OCI-LY1 (cell line): ENCODE measurements at regions not wholly inside any gene's neighbourhood (a gene's known extent, or its start where the extent isn't known, plus 50 kb on each side); places are given as distances from the start of the nearest gene placed in this dataset.

Source experiments
- CTCF ChIP-seq: fragments of 200-600 bp; sonication (generic), shearing (Covaris generic); IDR thresholded peaks from 2 replicates; pipeline ENCODE4 v1.5.1; 2017; ENCODE audit warnings: mild to moderate bottlenecking, antibody characterized with exemption, low read length, moderate library complexity, mixed read lengths
- EZH2 ChIP-seq: fragments of 200-600 bp; sonication (generic), shearing (Covaris generic); IDR thresholded peaks from 2 replicates; pipeline ENCODE4 v1.8.0; 2017; ENCODE audit warnings: borderline replicate concordance, mixed run types, mild to moderate bottlenecking, antibody characterized with exemption, low read length, moderate library complexity, mixed read lengths

- TF ChIP-seq CTCF = no peak
- TF ChIP-seq EZH2 = no peak
Observed at GRCh38 chr22:48889209-48889830, 938.4 kb downstream of the BRD1 start.
